OCI-LY7 (cell line): ENCODE measurements at regions not wholly inside any gene's neighbourhood (a gene's known extent, or its start where the extent isn't known, plus 50 kb on each side); places are given as distances from the start of the nearest gene placed in this dataset.

Experiments used
- EZH2phosphoT487 ChIP-seq: fragments of 200-600 bp; sonication (generic); IDR thresholded peaks from 2 replicates; pipeline ENCODE4 v1.6.1; 2018; ENCODE audit warnings: low read depth, borderline replicate concordance, mild to moderate bottlenecking, mixed run types, antibody characterized with exemption, low read length, moderate library complexity, mixed read lengths
- TF ChIP-seq, protein P1 (sequence below): fragments of 200-600 bp; sonication (generic); conservative IDR thresholded peaks from 2 replicates; pipeline ENCODE4 v1.5.1; 2014; ENCODE audit warnings: mild to moderate bottlenecking, antibody characterized with exemption, low read length, moderate library complexity, mixed read lengths

DNA sequence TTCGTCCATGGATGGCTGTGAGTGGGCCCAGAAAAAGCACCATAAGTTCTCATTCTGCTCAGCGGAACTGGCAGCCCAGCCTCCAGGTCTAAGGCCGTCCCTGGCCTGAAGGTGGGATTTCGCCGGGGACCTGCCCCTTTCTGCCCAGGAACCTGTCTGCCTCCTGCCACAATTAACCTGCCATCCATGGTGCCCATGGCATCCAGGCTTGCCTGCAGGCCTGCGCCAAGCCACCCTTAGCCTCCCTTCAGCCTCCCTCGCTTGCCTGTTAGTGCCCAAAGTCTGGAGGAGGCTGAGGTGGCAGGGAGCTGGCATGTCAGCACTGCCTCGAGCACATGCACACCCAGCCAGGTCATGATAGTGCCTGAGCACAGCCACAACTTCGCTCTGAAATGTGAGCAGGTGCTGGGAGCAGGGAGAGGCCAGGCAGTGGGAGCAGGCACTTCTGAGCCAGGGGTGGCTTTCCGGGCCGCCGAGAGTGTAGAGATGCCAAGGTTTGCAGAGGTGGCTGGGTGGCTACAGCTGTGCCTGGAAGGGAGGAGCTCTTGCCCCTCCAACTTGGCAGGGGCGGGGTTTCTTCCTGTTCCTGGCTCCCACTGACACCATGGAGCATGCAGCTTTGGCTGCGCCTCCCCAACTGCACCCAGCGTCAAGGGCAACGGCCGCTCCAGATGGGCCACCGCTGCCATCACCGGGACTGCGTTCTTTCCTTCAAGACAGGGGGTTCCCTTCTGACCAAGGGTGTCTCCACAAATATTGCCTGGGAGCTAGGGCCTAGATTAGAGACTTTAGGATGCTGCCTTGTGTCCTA is 648.9 kb upstream of the VRK2 start:
- TF ChIP-seq, protein P1, sequence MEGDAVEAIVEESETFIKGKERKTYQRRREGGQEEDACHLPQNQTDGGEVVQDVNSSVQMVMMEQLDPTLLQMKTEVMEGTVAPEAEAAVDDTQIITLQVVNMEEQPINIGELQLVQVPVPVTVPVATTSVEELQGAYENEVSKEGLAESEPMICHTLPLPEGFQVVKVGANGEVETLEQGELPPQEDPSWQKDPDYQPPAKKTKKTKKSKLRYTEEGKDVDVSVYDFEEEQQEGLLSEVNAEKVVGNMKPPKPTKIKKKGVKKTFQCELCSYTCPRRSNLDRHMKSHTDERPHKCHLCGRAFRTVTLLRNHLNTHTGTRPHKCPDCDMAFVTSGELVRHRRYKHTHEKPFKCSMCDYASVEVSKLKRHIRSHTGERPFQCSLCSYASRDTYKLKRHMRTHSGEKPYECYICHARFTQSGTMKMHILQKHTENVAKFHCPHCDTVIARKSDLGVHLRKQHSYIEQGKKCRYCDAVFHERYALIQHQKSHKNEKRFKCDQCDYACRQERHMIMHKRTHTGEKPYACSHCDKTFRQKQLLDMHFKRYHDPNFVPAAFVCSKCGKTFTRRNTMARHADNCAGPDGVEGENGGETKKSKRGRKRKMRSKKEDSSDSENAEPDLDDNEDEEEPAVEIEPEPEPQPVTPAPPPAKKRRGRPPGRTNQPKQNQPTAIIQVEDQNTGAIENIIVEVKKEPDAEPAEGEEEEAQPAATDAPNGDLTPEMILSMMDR = no peak
- no peak for TF ChIP-seq EZH2phosphoT487
